HFFc6 (cell line): ENCODE measurements at regions not wholly inside any gene's neighbourhood (a gene's known extent, or its start where the extent isn't known, plus 50 kb on each side); places are given as distances from the start of the nearest gene placed in this dataset.
"Not testable (repeated sequence)": the region's sequence is repeated elsewhere in the genome, so short reads cannot be mapped to it uniquely, and the experiment has no call there.

Source experiments
- DNase-seq: peaks from one replicate; pipeline ENCODE4 v3.0.0-alpha.2; 2018
- H3K27ac Mint-ChIP-seq: 2 replicates; pipeline ENCODE4 v1.8.0; 2020; ENCODE audit warnings: mild to moderate bottlenecking, mixed read lengths
- H3K27me3 Mint-ChIP-seq: 2 replicates; pipeline ENCODE4 v1.8.0; 2021; ENCODE audit warnings: mild to moderate bottlenecking, moderate library complexity, mixed read lengths; ENCODE audit not compliant: insufficient read depth
- H3K36me3 Mint-ChIP-seq: 2 replicates; pipeline ENCODE4 v1.8.0; 2021; ENCODE audit warnings: low read depth, mixed read lengths
- H3K4me1 Mint-ChIP-seq: 2 replicates; pipeline ENCODE4 v1.8.0; 2020; ENCODE audit warnings: low read depth, mixed read lengths
- H3K4me3 Mint-ChIP-seq: 2 replicates; pipeline ENCODE4 v1.8.0; 2020; ENCODE audit warnings: mild to moderate bottlenecking, moderate library complexity, mixed read lengths
- H3K9me3 Mint-ChIP-seq: 2 replicates; pipeline ENCODE4 v1.8.0; 2020; ENCODE audit warnings: mild to moderate bottlenecking, mixed read lengths
- TF ChIP-seq, protein P1 (sequence below): fragments of 200-600 bp; sonication (generic); IDR thresholded peaks from 2 replicates; pipeline ENCODE4 v1.5.0; 2021; ENCODE audit warnings: antibody characterized with exemption, mild to moderate bottlenecking

DNA sequence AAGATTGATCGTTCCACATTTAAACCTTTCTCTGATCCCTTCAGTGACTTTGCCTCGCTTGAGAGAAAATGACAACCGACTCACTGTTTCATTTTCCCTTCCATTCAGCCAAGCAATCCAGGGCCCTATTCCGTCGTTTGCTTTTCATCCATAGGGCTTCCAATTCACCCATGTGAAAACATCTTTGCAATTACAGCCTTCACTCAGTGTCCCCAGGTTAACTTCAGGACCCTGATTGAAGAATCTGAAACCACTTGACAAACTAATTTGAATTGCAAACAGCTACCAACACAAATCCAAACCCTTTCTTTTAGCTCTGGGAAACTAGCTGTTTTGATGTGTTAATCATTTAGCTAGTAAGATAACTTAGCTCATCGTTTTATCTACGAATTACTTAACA, 120.2 kb upstream of the FAM9C start:
- Mint-ChIP-seq H3K36me3 (no peaks in the 10 kb centered on the region), H3K4me3 (no peak overlapping the region), H3K27me3 (no peaks in the 10 kb centered on the region; the same call in 1 of the 2 replicates), H3K4me1 (peaks cover 11% of the 10 kb centered on the region), H3K27ac (no peak overlapping the region), H3K9me3 (no peaks in the 10 kb centered on the region)
- TF ChIP-seq, protein P1, sequence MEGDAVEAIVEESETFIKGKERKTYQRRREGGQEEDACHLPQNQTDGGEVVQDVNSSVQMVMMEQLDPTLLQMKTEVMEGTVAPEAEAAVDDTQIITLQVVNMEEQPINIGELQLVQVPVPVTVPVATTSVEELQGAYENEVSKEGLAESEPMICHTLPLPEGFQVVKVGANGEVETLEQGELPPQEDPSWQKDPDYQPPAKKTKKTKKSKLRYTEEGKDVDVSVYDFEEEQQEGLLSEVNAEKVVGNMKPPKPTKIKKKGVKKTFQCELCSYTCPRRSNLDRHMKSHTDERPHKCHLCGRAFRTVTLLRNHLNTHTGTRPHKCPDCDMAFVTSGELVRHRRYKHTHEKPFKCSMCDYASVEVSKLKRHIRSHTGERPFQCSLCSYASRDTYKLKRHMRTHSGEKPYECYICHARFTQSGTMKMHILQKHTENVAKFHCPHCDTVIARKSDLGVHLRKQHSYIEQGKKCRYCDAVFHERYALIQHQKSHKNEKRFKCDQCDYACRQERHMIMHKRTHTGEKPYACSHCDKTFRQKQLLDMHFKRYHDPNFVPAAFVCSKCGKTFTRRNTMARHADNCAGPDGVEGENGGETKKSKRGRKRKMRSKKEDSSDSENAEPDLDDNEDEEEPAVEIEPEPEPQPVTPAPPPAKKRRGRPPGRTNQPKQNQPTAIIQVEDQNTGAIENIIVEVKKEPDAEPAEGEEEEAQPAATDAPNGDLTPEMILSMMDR = no peak
- no peak for DNase-seq

DNA sequence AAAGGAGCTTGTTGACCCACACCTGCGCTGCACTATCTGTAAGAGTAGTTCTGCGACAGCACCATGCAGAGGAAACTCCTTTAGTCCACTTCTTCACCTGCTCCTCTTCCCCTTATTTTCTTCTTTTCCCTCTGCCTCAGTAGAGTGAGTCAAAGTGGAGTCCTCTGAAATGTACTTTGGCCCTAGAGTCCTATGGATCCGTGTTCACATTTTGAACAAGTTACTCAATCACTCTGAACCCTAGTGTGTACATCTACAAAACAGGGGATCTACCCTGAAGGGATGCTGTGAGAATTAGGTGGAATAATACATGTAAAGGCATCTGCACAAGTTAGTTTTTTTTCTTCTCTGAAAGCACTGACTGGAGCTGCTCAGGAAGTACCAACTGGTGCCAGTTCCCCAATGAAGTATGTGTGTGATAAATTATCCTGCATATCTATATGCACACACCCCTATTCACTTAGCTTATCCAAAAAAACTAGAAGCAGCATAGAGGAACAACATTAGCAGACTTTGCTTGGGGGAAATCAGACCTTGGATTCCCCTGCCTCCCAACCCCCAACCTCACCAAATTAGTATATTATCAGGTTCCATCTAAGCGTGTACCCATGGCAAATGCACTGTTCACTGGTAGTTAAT, 118.5 kb upstream of the FAM9C start:
- H3K27ac Mint-ChIP-seq = no peak overlapping the region
- TF ChIP-seq, protein P1 = no peak
- H3K4me1 Mint-ChIP-seq = peaks cover 8% of the 10 kb centered on the region
- DNase-seq = no peak
- no peaks in the 10 kb centered on the region; the same call in 1 of the 2 replicates for H3K27me3 Mint-ChIP-seq
- H3K4me3 Mint-ChIP-seq = no peak overlapping the region
- no peaks in the 10 kb centered on the region for H3K36me3 Mint-ChIP-seq
- no peaks in the 10 kb centered on the region for H3K9me3 Mint-ChIP-seq

DNA sequence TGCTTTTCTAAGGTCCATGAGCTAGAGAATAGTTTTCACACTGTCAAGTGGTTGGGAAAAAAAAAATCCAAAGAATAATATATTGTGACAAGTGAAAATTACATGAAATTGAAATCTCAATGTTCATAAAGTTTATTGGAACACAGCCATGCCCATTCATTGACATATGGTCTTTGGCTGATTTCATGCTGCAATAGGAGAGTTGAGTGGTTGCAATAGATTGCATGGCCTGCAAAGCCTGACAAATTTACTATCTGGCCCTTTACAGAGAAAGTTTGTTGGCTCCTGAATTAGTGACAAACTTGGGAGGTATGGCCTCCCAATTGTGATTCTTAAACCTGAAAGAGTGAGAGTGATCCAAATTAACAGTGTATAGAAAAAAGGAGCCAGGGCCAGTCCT, 115.5 kb upstream of the FAM9C start:
- Mint-ChIP-seq H3K4me3 (no peak overlapping the region), H3K36me3 (no peaks in the 10 kb centered on the region), H3K27me3 (no peaks in the 10 kb centered on the region; the same call in 1 of the 2 replicates), H3K4me1 (no peaks in the 10 kb centered on the region), H3K9me3 (no peaks in the 10 kb centered on the region), H3K27ac (no peak overlapping the region)
- TF ChIP-seq, protein P1 = no peak
- DNase-seq = no peak

DNA sequence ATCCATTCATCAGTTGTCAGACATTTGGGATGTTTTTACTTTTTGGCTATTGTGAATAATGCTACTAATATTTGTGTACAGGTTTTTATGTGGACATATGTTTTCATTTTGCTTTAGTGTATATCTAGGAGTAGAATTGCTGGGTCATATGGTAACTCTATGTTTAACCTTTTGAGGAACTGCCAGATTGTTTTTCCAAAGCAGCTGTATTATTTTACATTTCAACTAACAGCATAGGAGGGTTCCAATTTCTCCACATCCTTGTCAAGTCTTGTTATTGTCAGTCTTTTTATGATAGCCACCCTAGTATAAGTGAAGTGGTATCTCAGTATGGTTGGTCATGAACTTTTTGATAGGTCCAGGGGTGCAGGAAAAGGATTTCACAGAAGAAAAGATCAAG, 114.5 kb upstream of the FAM9C start:
- Mint-ChIP-seq H3K4me1 (peaks cover 6% of the 10 kb centered on the region), H3K27ac (no peak overlapping the region), H3K27me3 (no peaks in the 10 kb centered on the region; the same call in 1 of the 2 replicates), H3K4me3 (no peak overlapping the region), H3K36me3 (peaks cover 7% of the 10 kb centered on the region), H3K9me3 (peaks cover 7% of the 10 kb centered on the region)
- DNase-seq = no peak
- TF ChIP-seq, protein P1 = no peak

DNA sequence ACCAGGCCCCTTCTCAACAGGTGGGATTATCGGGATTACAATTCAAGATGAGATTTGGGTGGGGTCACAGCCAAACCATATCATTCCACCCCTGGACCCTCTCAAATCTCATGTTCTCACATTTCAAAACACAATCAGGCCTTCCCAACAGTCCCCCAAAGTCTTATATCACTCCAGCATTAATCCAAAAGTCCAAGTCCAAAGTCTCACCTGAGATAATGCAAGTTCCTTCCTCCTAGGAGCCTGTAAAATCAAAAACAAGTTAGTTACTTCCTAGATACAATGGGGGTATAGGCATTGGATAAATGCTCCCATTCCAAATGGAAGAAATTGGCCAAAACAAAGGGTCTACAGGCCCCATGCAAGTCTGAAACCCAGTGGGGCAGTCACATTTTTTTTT, 111.1 kb upstream of the FAM9C start:
- Mint-ChIP-seq H3K4me1 (peaks cover 16% of the 10 kb centered on the region), H3K36me3 (peaks cover 12% of the 10 kb centered on the region), H3K9me3 (peaks cover 16% of the 10 kb centered on the region)
- DNase-seq, H3K27ac Mint-ChIP-seq, H3K4me3 Mint-ChIP-seq, H3K27me3 Mint-ChIP-seq: not testable (repeated sequence)

DNA sequence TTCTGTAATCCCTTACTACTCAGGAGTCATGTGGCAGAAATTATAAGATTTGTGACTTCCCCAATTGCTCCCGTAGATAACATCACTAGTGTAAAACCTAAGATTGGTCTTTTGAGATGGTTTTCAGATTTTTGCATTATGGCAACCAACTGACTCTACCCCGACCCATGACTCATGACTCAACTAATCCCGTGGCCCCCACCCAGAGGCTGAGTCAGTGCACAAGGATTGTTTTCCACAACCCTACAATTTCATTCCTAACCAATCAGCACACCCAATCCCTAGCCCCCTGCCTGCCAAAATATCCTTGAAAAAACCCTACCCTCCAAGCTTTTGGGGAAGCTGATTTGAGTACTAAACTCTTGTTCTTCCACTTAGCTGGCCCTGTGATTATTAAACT, 109.4 kb upstream of the FAM9C start:
- no peaks in the 10 kb centered on the region for H3K27me3 Mint-ChIP-seq
- peaks cover 16% of the 10 kb centered on the region for H3K9me3 Mint-ChIP-seq
- H3K36me3 Mint-ChIP-seq = peaks cover 12% of the 10 kb centered on the region
- peak; percentile 9 for DNase-seq
- TF ChIP-seq, protein P1 = no peak
- H3K27ac Mint-ChIP-seq = peak overlapping the region; percentile 71
- no peak overlapping the region for H3K4me3 Mint-ChIP-seq
- peaks cover 16% of the 10 kb centered on the region for H3K4me1 Mint-ChIP-seq
